ENCODE measurements at regions not wholly inside any gene's neighbourhood (a gene's known extent, or its start where the extent isn't known, plus 50 kb on each side); places are given as distances from the start of the nearest gene placed in this dataset.
"Not testable (repeated sequence)": the region's sequence is repeated elsewhere in the genome, so short reads cannot be mapped to it uniquely, and the experiment has no call there.

DNA sequence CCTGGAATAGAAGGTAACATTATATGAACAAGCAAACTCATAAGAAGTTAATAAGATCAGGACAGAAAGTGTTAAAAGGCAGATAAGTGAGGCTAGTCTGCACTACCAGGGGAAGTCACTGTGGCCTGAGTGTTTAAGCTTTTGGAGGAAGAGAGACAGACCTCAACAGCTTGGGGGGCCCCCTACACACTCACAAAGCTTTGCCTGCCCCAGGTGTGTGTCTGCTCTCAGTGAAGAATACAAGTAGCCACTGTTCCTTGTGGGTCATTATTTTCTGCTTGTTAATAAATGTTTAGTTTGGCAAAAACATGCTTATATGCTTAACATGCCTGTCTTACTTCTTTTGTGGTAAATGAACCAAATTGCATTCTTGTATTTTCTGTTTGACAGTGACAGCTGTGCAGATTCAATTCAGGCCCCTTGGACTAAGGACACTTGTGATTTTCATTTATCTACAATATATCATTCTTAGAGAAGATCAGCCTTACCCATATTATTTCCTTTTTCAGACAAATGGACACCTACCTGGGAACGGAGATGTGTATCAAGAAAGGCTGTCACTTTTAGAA is 50.7 kb upstream of the C12orf71 start:
- ChIA-PET CTCF (interaction anchor here (0.9 to 1.2 kb wide), 2 partner anchors 8 to 11 kb away, joined by 3 to 4 read pairs; no protein-coding TSS in a partner anchor), POLR2A (no interaction called here)
- TF ChIP-seq, protein P1, sequence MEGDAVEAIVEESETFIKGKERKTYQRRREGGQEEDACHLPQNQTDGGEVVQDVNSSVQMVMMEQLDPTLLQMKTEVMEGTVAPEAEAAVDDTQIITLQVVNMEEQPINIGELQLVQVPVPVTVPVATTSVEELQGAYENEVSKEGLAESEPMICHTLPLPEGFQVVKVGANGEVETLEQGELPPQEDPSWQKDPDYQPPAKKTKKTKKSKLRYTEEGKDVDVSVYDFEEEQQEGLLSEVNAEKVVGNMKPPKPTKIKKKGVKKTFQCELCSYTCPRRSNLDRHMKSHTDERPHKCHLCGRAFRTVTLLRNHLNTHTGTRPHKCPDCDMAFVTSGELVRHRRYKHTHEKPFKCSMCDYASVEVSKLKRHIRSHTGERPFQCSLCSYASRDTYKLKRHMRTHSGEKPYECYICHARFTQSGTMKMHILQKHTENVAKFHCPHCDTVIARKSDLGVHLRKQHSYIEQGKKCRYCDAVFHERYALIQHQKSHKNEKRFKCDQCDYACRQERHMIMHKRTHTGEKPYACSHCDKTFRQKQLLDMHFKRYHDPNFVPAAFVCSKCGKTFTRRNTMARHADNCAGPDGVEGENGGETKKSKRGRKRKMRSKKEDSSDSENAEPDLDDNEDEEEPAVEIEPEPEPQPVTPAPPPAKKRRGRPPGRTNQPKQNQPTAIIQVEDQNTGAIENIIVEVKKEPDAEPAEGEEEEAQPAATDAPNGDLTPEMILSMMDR (IDR thresholded peaks at IDR 0.05; ENCODE audit: control extremely low read depth, extremely low read depth, low read depth, missing control alignments) = no peak
- no peak for DNase-seq (ENCODE audit: extremely low spot score)

GRCh38 chr12:27140478-27140969 is 58.1 kb upstream of the C12orf71 start:
- POLR2A ChIA-PET = no interaction called here
- TF ChIP-seq, protein P1 (IDR thresholded peaks at IDR 0.05; ENCODE audit: control extremely low read depth, extremely low read depth, low read depth, missing control alignments) = no peak
- CTCF ChIA-PET = interaction anchor here (1.0 kb wide), 2 partner anchors 8 to 120 kb away, joined by 3 read pairs; no protein-coding TSS in a partner anchor
- DNase-seq (ENCODE audit: extremely low spot score) = no peak

DNA sequence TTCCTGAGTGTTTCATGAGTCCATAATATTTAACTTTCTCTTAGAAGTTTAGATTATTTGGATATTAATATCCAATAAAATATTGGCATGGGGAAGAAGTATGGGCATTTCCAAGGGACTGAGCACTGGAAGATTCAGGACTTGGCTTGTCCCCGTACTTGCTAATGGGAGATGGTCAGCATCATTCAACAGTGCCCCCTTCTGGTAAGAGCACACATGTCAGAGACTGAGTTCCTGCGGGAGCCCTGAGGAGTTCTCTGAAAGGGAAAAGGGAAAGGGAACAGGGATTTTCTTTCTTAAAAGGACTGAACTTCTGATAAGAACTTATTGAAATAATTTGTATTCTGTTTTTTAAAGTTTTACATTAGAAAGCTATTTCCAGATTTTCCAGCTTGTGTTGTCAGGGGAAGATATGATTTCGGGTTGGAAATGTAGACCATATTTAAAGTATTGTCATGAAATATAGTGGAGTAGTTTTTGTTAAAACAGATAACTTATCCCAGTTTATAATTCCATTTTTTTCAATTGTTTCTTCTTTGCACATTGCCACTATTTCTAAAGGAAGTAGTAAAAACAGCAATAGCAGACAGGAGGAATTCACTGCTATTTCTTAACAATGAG is 59.8 kb upstream of the C12orf71 start:
- TF ChIP-seq, protein P1 (IDR thresholded peaks at IDR 0.05; ENCODE audit: control extremely low read depth, extremely low read depth, low read depth, missing control alignments) = peak; percentile 73
- peak; percentile 50 for DNase-seq (ENCODE audit: extremely low spot score)
- ChIA-PET CTCF (interaction anchor here (0.6 to 1.8 kb wide), 10 partner anchors 10 to 192 kb away, joined by 3 to 12 read pairs (median 4); partner anchors contain the start of gene STK38L), POLR2A (no interaction called here)

DNA sequence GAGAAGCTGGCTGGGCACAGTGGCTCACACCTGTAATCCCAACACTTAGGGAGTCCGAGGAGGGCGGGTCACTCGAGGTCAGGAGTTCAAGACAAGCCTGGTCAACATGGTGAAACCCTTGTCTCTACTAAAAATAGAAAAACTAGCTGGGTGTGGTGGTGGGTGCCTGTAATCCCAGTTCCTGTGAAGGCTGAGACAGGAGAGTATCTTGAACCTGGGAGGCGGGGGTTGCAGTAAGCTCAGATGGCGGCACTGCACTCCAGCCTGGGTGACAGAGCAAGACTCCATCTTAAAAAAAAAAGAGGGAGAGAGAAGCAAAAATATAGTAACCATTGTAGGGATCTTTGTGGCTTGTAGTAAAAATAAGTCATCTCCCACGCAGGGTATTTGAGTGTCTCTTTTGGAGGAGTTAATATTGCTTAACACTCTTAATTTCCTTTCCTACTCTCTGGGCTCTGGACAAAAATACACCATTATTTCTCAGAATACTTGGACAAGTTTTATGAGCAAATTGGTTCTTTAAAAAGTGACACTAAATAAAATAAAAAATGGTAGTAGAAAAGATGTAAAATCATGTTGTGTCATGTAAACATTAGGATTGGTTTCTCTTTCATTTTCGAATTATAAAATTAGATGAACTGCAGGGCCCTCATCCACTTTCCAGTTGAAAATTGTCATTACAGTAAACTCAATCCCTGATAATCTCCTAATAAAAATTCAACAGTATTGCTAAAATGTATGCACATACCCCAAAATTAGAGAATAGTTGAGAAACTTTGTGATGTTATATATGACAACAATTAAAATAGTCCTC is 61.1 kb upstream of the C12orf71 start:
- CTCF ChIA-PET = interaction anchor here (1.0 to 1.7 kb wide), 2 partner anchors 9 to 21 kb away, joined by 3 to 5 read pairs; no protein-coding TSS in a partner anchor

DNA sequence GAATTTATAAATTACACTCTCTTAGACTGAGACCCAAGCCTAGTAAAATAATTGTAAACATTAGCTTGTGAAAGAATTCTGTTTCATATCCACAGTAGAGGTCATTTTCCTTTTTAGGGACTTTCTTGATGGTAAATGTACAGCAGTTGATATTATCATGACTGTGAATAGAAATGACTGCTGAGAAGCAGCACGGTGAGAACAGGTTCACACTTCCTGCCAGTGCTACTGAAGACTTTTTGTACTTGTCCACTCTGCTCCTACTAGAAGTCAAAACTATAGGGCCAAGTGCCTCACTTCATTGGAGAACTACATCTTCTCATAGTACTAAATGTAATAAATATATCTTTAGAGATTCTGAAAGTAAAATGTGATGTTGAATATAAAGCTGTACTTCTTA is 63.3 kb upstream of the C12orf71 start:
- DNase-seq (ENCODE audit: extremely low spot score); POLR2A ChIA-PET: not testable (repeated sequence)
- CTCF ChIA-PET = interaction anchor here (1.6 kb wide), 1 partner anchor 46 kb away, joined by 3 read pairs; no protein-coding TSS in a partner anchor

More for the DNA sequence above, 61.1 kb upstream of the C12orf71 start:
- DNase-seq (ENCODE audit: extremely low spot score) = no peak
- TF ChIP-seq, protein P1 (IDR thresholded peaks at IDR 0.05; ENCODE audit: control extremely low read depth, extremely low read depth, low read depth, missing control alignments) = no peak
- POLR2A ChIA-PET = no interaction called here

DNA sequence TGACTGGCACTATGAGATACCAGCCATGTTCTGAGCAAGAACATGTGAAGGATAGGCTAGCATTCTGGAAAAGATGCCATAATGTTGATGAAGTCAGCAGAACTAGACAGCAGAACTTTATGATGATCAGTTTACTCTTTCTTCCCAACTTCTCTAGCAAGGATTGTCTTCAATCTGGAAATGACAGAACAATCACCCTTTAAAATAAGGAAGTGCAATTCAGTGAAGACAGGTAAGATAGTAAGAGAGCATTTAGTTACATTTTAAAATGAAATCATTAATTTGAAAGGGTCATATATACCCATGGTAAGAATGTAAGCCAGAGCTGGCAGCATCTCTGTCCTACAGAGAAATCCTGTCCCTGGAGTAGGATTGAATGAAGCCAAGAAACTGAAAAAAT is 66.0 kb upstream of the C12orf71 start:
- ChIA-PET POLR2A (no interaction called here), CTCF (interaction anchor here (1.4 to 1.5 kb wide), 2 partner anchors 30 to 60 kb away, joined by 3 to 6 read pairs; no protein-coding TSS in a partner anchor)
- TF ChIP-seq, protein P1 (IDR thresholded peaks at IDR 0.05; ENCODE audit: control extremely low read depth, extremely low read depth, low read depth, missing control alignments) = no peak
- no peak for DNase-seq (ENCODE audit: extremely low spot score)
